Activated T-helper 1 cell treated with Interleukin-2 at 50 U/mL for 16 hours (primary cell): ENCODE measurements at regions not wholly inside any gene's neighbourhood (a gene's known extent, or its start where the extent isn't known, plus 50 kb on each side); places are given as distances from the start of the nearest gene placed in this dataset.
A peak's percentile ranks its signal among the peaks of the same experiment; 100 is the strongest.
"Not testable (repeated sequence)": the region's sequence is repeated elsewhere in the genome, so short reads cannot be mapped to it uniquely, and the experiment has no call there.

ENCODE experiments used
- DNase-seq: peaks from one replicate; pipeline ENCODE4 v3.0.0-alpha.2; 2020; ENCODE audit warnings: low read depth

DNA sequence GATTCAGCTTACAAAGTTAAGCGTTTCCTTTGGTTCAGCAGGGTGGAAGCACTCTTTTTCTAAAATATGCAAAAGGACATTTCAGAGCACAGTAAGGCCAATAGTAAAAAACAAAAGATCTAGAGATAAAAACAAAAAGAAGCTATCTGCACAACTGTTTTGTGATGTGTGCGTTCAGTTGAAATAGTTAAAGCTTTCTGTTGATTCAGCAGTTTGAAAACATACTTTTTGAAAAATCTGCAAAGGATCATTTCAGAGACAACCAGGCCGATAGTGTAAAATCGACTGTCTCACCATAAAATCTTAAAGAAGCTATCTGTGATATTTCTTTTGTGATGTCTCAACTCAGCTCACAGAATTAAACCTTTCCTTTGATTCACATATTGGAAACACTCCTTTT is 300.0 kb upstream of the ALG10B start:
- no peak for DNase-seq

GRCh38 chr12:38025916-38026315 is 290.7 kb upstream of the ALG10B start:
- no peak for DNase-seq

DNA sequence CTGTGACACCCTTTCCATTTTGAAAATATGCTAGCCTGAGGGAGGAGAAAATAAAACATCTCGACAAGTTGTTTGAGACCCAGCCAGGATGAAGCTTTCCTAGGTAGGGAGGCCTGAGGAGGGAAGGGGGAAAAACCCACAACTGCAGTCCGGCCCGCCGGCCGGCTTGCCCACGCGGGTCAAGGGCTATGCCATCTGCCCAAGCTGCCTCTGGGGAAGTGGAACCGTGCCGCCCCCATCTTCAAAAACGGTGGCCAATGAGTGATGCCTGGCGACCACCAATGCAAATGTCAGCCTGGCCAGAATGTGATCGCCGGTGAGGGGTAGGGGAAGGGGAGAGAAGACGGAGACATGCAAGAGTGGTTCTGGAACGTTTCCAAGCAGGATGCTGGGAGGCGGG is 263.5 kb upstream of the ALG10B start:
- no peak for DNase-seq

GRCh38 chr12:38053655-38054464 is 262.7 kb upstream of the ALG10B start:
- DNase-seq = no peak

DNA sequence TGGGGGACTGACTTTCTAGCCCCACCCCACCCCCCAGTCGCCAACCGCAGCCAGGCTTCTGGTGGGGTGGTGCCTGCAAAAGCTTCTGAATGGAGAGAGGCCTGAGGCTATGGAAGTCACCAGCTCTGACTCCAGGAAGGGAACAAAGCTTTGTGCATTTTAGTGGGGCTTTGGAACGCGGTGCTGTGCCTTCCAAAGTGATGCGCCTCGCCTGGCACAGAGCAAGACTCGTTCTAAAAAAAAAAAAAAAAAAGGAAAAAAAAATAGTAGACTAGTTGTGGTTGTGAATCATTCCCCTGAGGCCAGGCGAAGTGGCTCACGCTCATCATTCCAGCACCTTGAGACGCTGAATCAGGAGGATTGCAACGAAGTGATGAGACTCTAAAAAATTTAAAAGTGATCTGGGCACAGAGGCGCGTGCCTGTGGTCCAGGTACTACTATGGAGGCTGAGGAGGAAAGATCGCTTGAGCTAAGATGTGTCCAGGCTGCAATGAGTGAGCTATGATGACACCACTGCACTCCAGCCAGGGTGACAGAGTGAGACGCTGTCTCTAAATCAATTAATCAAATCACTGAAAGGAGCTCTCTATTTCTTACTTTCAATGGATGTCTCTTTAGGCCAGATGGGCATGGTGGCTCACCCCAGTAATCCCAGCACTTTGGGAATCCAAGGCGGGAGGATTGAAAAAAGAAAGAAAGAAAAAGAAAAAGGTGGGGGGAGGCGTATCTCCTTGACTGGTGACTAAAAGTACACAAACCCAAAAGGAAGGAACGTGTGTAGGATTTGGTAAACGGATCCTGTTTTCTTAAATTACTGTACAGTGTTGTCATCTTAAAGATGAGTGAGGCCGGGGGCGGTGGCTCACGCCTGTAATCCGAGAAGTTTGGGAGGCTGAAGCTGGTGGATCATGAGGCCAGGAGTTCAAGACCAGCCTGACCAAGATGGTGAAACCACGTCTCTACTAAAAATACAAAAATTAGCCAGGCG is 259.6 kb upstream of the ALG10B start:
- no peak for DNase-seq

GRCh38 chr12:38099686-38100085 is 216.9 kb upstream of the ALG10B start:
- no peak for DNase-seq

DNA sequence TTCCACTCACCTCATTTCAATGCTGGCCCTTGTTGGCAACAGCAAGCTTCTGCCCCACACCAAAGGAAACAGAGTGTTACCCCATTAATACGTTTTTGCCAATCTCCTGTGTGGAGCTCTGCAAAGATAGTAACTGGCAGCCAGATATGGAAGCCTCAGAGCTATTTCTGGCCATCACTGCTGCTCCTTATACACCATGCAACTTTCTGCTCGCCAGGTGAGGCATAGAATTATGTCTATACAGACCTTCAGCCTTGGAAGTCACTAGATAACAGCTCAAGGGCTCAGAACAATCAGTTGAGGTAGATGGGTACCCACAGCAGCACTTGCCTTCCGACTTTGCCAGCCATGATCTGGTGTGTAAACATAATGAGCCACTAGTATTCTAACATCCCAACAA is 214.8 kb upstream of the ALG10B start:
- DNase-seq = no peak

DNA sequence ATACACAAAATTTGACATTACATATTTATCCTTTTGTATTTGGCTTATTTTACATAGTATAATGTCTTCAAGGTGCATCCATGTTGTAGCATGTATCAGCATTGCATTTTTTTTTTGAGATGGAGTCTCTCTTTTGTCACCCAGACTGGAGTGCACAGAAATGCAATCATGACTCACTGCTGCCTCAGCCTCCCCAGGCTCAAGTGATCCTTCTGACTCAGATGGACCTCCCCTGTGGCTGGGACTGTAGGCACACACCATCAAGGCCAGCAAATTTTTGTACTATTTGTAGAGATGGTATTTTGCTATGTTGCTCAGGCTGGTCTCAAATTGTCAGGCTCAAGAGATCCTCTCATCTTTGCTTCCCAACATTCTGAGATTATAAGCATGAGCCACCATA is 214.4 kb upstream of the ALG10B start:
- DNase-seq = no peak

DNA sequence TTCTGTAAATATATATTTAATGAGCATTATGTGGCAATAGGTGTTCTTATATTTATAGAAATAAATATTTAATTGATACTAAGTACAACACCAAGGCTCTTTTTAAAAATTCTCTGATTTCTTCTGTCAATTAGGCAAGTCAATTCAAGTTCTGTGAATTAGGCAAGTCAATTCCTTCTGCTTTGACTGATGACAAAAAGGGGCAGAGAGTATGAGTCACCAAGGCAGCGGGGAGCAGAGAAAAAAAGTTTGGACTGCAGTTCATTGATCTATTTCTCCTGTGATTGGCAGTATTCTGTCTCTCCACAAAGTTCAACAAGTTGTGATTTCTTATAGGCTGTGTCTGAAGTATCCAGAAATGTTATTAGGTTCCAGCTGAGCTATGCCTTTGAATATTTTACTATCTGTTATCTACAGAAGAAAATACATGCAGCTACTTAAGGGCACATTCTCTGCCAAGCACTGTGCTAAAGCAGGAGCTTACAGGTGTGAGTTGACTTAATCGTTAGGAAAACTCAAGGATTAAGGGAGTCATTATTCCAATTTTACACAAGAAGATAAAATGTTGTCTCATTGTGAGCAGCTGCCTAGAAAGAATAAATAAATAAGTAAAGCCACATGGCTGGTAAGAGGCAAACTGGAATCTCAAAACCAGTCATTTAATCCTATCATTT is 206.4 kb upstream of the ALG10B start:
- no peak for DNase-seq

GRCh38 chr12:38113991-38114390 is 202.6 kb upstream of the ALG10B start:
- DNase-seq = no peak

DNA sequence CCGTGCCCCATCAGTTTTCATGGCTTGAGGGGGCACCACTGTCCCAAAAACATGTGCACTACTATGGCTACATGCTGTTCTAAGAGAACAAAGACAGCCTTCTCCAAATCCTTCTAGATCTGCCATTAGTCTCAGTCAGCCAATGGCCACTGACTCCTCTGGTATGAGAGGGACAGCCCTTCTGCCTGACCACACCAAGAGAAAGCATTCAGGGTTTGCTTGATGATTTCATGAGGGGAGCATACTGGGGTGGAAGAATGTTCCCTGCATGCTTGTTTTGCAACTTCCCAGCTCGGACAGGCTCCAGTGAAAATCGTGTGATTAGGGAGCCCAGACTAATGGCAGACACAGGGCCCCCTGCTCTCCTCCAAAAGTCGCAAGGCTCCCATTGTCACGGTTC is 199.6 kb upstream of the ALG10B start:
- no peak for DNase-seq

- DNase-seq = no peak
Observed at GRCh38 chr12:38118632-38119031, 197.9 kb upstream of the ALG10B start.

GRCh38 chr12:38120438-38120837 is 196.1 kb upstream of the ALG10B start:
- DNase-seq = no peak

DNA sequence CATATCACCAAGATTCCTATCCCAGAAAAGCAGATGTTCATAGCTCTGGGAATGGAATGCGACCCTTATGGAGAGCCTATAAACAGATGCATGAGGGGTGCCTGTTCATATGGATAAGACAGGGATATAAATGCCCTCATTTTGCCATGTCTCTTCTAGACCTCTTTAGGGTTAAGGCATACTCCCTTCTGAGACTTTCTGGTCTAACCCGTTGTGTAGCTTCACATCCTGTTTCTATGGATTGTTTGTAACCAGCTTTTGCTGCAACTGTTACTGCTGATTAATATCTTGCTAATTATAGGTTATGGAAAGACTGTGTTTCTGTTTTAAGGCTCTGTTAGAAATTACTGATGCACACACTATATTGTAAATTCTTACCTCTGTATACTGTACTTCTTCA is 193.5 kb upstream of the ALG10B start:
- DNase-seq = not testable (repeated sequence)

GRCh38 chr12:38123566-38124246 is 192.9 kb upstream of the ALG10B start:
- no peak for DNase-seq

DNA sequence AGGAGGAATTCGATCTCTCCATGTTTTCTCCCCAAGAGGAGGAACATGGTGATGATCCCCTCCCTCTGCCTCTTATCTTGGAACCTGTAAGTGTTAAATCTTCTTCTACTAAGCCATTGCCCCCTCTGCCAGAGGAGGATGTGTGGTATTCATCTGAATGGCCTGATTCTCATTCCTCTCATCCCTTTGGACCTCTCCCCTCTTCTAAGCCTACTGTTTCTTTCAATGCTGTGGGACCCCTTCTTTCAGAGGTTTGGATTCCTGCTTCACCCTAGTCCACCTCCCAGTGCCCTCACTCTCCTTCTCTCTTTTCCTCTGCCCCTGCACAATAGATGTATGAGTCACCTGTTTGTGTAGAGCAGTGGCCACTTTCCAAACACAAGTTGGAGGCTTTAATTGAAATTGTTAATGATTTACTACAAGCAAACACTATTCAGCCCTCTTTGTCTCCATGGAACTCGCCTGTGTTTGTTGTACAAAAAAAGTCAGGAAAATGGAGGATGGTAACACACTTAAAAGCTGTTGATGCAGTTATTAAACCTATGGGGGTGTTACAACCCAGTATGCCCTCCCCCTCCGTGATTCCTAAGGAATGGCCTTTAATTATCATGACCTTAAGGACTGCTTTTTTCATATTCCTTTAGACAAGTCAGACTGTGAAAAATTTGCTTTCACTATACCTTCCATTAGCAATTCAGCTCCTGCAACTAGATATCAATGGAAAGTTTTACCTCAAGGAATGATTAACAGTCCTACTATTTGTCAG is 192.1 kb upstream of the ALG10B start:
- no peak for DNase-seq

DNA sequence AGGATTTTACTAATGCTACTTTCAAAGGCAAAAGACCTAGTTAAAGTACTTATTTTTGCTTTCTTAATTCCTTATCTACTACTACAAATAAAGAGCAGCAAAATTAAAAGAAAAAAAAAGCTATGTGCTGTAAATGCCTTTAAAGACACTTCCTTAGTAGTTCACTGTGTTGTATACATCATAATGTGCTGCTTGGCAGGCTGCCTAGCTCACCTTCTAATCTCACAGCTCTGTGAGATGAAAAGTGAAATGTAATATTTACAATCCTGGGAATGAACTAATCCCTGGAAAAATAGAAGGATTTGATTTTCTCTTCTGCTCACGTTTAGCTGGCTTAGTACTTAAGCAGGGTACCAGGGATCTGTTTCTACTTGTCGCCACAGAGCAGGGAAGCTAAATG is 184.4 kb upstream of the ALG10B start:
- DNase-seq = no peak

GRCh38 chr12:38137287-38137686 is 179.3 kb upstream of the ALG10B start:
- no peak for DNase-seq

- no peak for DNase-seq
Observed at GRCh38 chr12:38137716-38138115, 178.9 kb upstream of the ALG10B start.

- DNase-seq = peak; percentile 15
Observed at GRCh38 chr12:38138225-38139221, 178.1 kb upstream of the ALG10B start.
